ENCODE measurements at regions not wholly inside any gene's neighbourhood (a gene's known extent, or its start where the extent isn't known, plus 50 kb on each side); places are given as distances from the start of the nearest gene placed in this dataset.
A peak's percentile ranks its signal among the peaks of the same experiment; 100 is the strongest.

- TF ChIP-seq CTCF (IDR thresholded peaks at IDR 0.05) (peak; percentile 56 to 88 (median 65)), POLR2A (IDR thresholded peaks at IDR 0.05) (no peak)
These were observed 92.8 kb upstream of the DCBLD2 start for GRCh38 chr3:98994128-98994762.
